Neural cell (in vitro differentiated cells): ENCODE measurements at regions not wholly inside any gene's neighbourhood (a gene's known extent, or its start where the extent isn't known, plus 50 kb on each side); places are given as distances from the start of the nearest gene placed in this dataset.

Experiments
- H2AFZ ChIP-seq: fragments of 200-600, 300-800 bp; sonication (generic), shearing (Covaris generic); 2 replicates; pipeline ENCODE4 v1.6.0; 2014; ENCODE audit warnings: low read depth, mild to moderate bottlenecking, antibody characterized with exemption, low read length, moderate library complexity
- H3F3A ChIP-seq: fragments of 200-600 bp; shearing (Covaris generic); 2 replicates; pipeline ENCODE4 v1.6.1; 2016; ENCODE audit warnings: mild to moderate bottlenecking, moderate library complexity, mixed read lengths, antibody characterized with exemption, low read length; ENCODE audit not compliant: insufficient read depth, poor library complexity, severe bottlenecking
- H3K27ac ChIP-seq: fragments of 200-600, 300-800 bp; sonication (generic), shearing (Covaris generic); 2 replicates; pipeline ENCODE4 v1.5.1; 2014; ENCODE audit warnings: mild to moderate bottlenecking, low read length, moderate library complexity
- H3K27me3 ChIP-seq: fragments of 300-800, 200-600 bp; sonication (generic), shearing (Covaris generic); 2 replicates; pipeline ENCODE4 v1.6.0; 2014; ENCODE audit warnings: mild to moderate bottlenecking, low read depth, low read length, moderate library complexity; ENCODE audit not compliant: insufficient read depth
- H3K36me3 ChIP-seq: fragments of 300-800, 200-600 bp; sonication (generic), shearing (Covaris generic); 2 replicates; pipeline ENCODE4 v1.5.1; 2014; ENCODE audit warnings: mild to moderate bottlenecking, antibody characterized with exemption, low read length, moderate library complexity; ENCODE audit not compliant: insufficient read depth
- H3K4me2 ChIP-seq: fragments of 300-800, 200-600 bp; sonication (generic), shearing (Covaris generic); 2 replicates; pipeline ENCODE4 v1.6.0; 2014; ENCODE audit warnings: mild to moderate bottlenecking, low read length
- H3K4me3 ChIP-seq: fragments of 300-800, 200-600 bp; sonication (generic), shearing (Covaris generic); 2 replicates; pipeline ENCODE4 v1.5.1; 2014; ENCODE audit warnings: mild to moderate bottlenecking, low read length, moderate library complexity
- H3K79me2 ChIP-seq: fragments of 200-600 bp; shearing (Covaris generic); replicated peaks from 2 replicates; pipeline ENCODE4 v1.6.0; 2014; ENCODE audit warnings: mild to moderate bottlenecking, low read length, moderate library complexity; ENCODE audit not compliant: insufficient read depth
- H3K9ac ChIP-seq: fragments of 300-800, 200-600 bp; sonication (generic), shearing (Covaris generic); 2 replicates; pipeline ENCODE4 v1.6.1; 2016; ENCODE audit warnings: mild to moderate bottlenecking, low read length, mixed read lengths
- H3K9me2 ChIP-seq: fragments of 200-600 bp; shearing (Covaris generic); 2 replicates; pipeline ENCODE4 v1.6.1; 2016; ENCODE audit warnings: mild to moderate bottlenecking, low read length, mixed read lengths; ENCODE audit not compliant: insufficient read depth
- H3K9me3 ChIP-seq: fragments of 200-600, 300-800 bp; sonication (generic), shearing (Covaris generic); 2 replicates; pipeline ENCODE4 v1.6.1; 2016; ENCODE audit warnings: mild to moderate bottlenecking, mixed run types, low read length, moderate library complexity, mixed read lengths
- H4K20me1 ChIP-seq: fragments of 200-600 bp; shearing (Covaris generic); 2 replicates; pipeline ENCODE4 v1.6.1; 2016; ENCODE audit warnings: mild to moderate bottlenecking, mixed run types; ENCODE audit not compliant: insufficient read depth
- EP300 ChIP-seq: fragments of 450-650 bp; conservative IDR thresholded peaks from 2 replicates; pipeline ENCODE4 v1.6.1; 2014; ENCODE audit warnings: antibody characterized with exemption, mild to moderate bottlenecking, moderate library complexity; ENCODE audit not compliant: poor library complexity, severe bottlenecking
- EZH2 ChIP-seq: fragments of 200-600, 300-800 bp; shearing (Covaris generic), sonication (generic); IDR thresholded peaks from 2 replicates; pipeline ENCODE4 v1.6.1; 2014; ENCODE audit warnings: antibody characterized with exemption, low read length, borderline replicate concordance, mild to moderate bottlenecking; ENCODE audit not compliant: insufficient read depth, poor library complexity, severe bottlenecking
- MXI1 ChIP-seq: fragments of 450-650 bp; conservative IDR thresholded peaks from 2 replicates; pipeline ENCODE4 v1.6.1; 2014; ENCODE audit warnings: antibody characterized with exemption, mild to moderate bottlenecking; ENCODE audit not compliant: poor library complexity, severe bottlenecking
- POLR2AphosphoS5 ChIP-seq: IDR thresholded peaks from 2 replicates; pipeline ENCODE4 v1.6.1; 2012
- RAD21 ChIP-seq: fragments of 450-650 bp; conservative IDR thresholded peaks from 2 replicates; pipeline ENCODE4 v1.6.1; 2014; ENCODE audit warnings: antibody characterized with exemption, mild to moderate bottlenecking, moderate library complexity
- SMC3 ChIP-seq: fragments of 450-650 bp; conservative IDR thresholded peaks from 2 replicates; pipeline ENCODE4 v1.6.1; 2014; ENCODE audit warnings: antibody characterized with exemption, mild to moderate bottlenecking, moderate library complexity; ENCODE audit not compliant: poor library complexity
- TAF1 ChIP-seq: IDR thresholded peaks from 2 replicates; pipeline ENCODE4 v1.6.1; 2012; ENCODE audit warnings: low read depth
- TF ChIP-seq, protein P1 (sequence below): fragments of 450-650 bp; IDR thresholded peaks from 2 replicates; pipeline ENCODE4 v1.5.1; 2014; ENCODE audit warnings: antibody characterized with exemption, mild to moderate bottlenecking, moderate library complexity; ENCODE audit not compliant: poor library complexity, severe bottlenecking
- TF ChIP-seq, protein P2 (sequence below): IDR thresholded peaks from 2 replicates; pipeline ENCODE4 v1.6.1; 2012; ENCODE audit warnings: borderline replicate concordance

DNA sequence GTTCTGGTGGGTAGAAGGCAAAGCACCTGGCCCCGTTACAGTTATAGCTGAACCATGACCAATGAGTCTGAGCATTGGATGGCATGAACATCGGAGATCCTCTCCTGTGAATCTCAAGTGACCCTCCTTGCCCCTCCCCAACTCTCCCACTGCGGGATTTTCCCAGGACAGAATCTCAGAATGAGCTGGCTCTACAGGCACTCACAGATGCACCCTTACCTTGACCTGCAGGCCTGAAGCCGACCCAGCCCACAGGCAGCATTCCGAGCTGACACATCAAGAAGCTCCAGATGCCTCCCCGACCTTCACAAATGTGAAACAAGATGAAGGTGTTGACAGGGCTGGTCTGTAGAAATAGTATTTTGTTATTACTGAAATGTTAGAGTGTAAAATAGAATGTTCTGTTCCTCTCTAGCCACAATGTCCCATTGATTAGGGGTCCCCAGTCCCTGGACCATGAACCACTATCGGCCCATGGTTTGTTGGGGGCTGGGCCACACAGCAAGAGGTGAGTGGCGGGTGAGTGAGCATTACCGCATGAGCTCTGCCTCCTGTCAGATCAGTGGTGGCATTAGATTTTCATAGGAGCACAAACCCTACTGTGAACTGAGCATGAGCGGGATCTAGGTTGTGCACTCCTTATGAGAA is 263.4 kb downstream of the AUH start:
- Histone ChIP-seq H3K79me2 (no peaks in the 10 kb centered on the region), H3K4me2 (no peak overlapping the region), H3K36me3 (no peaks in the 10 kb centered on the region), H3K9me3 (peaks cover 2% of the 10 kb centered on the region), H3K4me3 (no peak overlapping the region), H3F3A (no peaks in the 10 kb centered on the region), H3K9ac (no peak overlapping the region), H3K27me3 (no peaks in the 10 kb centered on the region), H3K9me2 (no peaks in the 10 kb centered on the region), H2AFZ (no peak overlapping the region), H3K27ac (no peak overlapping the region), H4K20me1 (no peaks in the 10 kb centered on the region)
- TF ChIP-seq POLR2AphosphoS5, result no peak
- TF ChIP-seq SMC3, result no peak
- no peak for TF ChIP-seq EP300
- no peak for TF ChIP-seq EZH2
- TF ChIP-seq RAD21, result no peak
- TF ChIP-seq, protein P1, sequence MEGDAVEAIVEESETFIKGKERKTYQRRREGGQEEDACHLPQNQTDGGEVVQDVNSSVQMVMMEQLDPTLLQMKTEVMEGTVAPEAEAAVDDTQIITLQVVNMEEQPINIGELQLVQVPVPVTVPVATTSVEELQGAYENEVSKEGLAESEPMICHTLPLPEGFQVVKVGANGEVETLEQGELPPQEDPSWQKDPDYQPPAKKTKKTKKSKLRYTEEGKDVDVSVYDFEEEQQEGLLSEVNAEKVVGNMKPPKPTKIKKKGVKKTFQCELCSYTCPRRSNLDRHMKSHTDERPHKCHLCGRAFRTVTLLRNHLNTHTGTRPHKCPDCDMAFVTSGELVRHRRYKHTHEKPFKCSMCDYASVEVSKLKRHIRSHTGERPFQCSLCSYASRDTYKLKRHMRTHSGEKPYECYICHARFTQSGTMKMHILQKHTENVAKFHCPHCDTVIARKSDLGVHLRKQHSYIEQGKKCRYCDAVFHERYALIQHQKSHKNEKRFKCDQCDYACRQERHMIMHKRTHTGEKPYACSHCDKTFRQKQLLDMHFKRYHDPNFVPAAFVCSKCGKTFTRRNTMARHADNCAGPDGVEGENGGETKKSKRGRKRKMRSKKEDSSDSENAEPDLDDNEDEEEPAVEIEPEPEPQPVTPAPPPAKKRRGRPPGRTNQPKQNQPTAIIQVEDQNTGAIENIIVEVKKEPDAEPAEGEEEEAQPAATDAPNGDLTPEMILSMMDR, result no peak
- no peak for TF ChIP-seq TAF1
- TF ChIP-seq MXI1, result no peak
- TF ChIP-seq, protein P2, sequence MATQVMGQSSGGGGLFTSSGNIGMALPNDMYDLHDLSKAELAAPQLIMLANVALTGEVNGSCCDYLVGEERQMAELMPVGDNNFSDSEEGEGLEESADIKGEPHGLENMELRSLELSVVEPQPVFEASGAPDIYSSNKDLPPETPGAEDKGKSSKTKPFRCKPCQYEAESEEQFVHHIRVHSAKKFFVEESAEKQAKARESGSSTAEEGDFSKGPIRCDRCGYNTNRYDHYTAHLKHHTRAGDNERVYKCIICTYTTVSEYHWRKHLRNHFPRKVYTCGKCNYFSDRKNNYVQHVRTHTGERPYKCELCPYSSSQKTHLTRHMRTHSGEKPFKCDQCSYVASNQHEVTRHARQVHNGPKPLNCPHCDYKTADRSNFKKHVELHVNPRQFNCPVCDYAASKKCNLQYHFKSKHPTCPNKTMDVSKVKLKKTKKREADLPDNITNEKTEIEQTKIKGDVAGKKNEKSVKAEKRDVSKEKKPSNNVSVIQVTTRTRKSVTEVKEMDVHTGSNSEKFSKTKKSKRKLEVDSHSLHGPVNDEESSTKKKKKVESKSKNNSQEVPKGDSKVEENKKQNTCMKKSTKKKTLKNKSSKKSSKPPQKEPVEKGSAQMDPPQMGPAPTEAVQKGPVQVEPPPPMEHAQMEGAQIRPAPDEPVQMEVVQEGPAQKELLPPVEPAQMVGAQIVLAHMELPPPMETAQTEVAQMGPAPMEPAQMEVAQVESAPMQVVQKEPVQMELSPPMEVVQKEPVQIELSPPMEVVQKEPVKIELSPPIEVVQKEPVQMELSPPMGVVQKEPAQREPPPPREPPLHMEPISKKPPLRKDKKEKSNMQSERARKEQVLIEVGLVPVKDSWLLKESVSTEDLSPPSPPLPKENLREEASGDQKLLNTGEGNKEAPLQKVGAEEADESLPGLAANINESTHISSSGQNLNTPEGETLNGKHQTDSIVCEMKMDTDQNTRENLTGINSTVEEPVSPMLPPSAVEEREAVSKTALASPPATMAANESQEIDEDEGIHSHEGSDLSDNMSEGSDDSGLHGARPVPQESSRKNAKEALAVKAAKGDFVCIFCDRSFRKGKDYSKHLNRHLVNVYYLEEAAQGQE, result no peak

DNA sequence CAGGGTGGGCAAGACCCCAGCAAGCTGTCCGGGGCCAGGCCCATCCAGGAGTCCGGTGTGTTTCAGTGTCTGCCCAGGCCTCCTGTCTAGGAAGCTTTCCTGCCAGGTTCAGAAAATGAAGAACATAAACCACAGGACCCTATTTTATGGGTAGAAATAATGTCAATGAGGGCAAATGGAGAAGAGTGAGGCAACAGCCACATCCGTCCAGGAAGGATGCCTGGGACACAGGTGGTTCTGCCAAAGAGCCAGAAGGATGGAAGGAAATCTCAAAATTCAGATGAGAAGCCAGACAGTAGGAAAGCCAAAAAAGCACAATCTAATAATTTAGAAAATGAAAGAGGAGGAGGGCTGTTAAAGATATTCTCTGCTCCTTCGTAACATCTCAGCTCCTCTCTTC is 262.3 kb downstream of the AUH start:
- Histone ChIP-seq H4K20me1 (no peaks in the 10 kb centered on the region), H3K27ac (no peak overlapping the region), H3K79me2 (no peaks in the 10 kb centered on the region), H3K9me2 (no peaks in the 10 kb centered on the region), H3K27me3 (no peaks in the 10 kb centered on the region), H3K36me3 (no peaks in the 10 kb centered on the region), H3K9me3 (no peaks in the 10 kb centered on the region), H3K4me3 (no peak overlapping the region), H3K4me2 (no peak overlapping the region), H3F3A (no peaks in the 10 kb centered on the region), H2AFZ (no peak overlapping the region), H3K9ac (no peak overlapping the region)
- TF ChIP-seq, protein P1, result no peak
- TF ChIP-seq TAF1 (no peak), EP300 (no peak), EZH2 (no peak), POLR2AphosphoS5 (no peak), MXI1 (no peak), RAD21 (no peak)
- TF ChIP-seq, protein P2, result no peak
